Natural killer cell (primary cell): ENCODE measurements at regions not wholly inside any gene's neighbourhood (a gene's known extent, or its start where the extent isn't known, plus 50 kb on each side); places are given as distances from the start of the nearest gene placed in this dataset.

Experiments used
- ATAC-seq, 3 donors: fragments of 150-1000 bp in 2 of 3; fragments of 200-7000 bp in 1 of 3; cut with Tn5 transposase; 1 replicate in 1 of 3; 2 replicates in 2 of 3; pipeline ENCODE4 v1.10.0; 2021; ENCODE audit warnings: mild to moderate bottlenecking in 2 of 3, moderate library complexity in 2 of 3
- DNase-seq, 2 donors: peaks; one replicate each; pipeline versions ENCODE4 v3.0.0 to v3.0.0-alpha.2; 2013 to 2021; ENCODE audit warnings: mixed read lengths in 1 of 2
- H3K27ac ChIP-seq: one replicate; pipeline ENCODE4 v1.5.1; 2013; ENCODE audit warnings: mild to moderate bottlenecking, low read length
- H3K27me3 ChIP-seq: one replicate; pipeline ENCODE4 v1.6.1; 2013; ENCODE audit warnings: low read length; ENCODE audit not compliant: control insufficient read depth, insufficient read depth
- H3K36me3 ChIP-seq: one replicate; pipeline ENCODE4 v1.6.1; 2013; ENCODE audit warnings: low read length; ENCODE audit not compliant: control insufficient read depth, insufficient read depth
- H3K4me1 ChIP-seq: one replicate; pipeline ENCODE4 v1.6.1; 2013; ENCODE audit warnings: low read length; ENCODE audit not compliant: control insufficient read depth, insufficient read depth
- H3K4me3 ChIP-seq: one replicate; pipeline ENCODE4 v1.5.1; 2013; ENCODE audit warnings: low read length
- H3K9me3 ChIP-seq: one replicate; pipeline ENCODE4 v1.6.1; 2013; ENCODE audit warnings: low read length; ENCODE audit not compliant: control insufficient read depth, insufficient read depth
- H3K27ac Mint-ChIP-seq, 2 donors: one replicate each; pipeline ENCODE4 v1.8.0; 2022; ENCODE audit warnings: mild to moderate bottlenecking in 2 of 2, mixed read lengths in 2 of 2, moderate library complexity in 1 of 2
- H3K27me3 Mint-ChIP-seq, 2 donors: one replicate each; pipeline ENCODE4 v1.8.0; 2022; ENCODE audit warnings: low read depth in 2 of 2, mixed read lengths in 2 of 2
- H3K36me3 Mint-ChIP-seq: one replicate; pipeline ENCODE4 v1.8.0; 2022; ENCODE audit warnings: mixed read lengths
- H3K4me1 Mint-ChIP-seq, 2 donors: one replicate each; pipeline ENCODE4 v1.8.0; 2022; ENCODE audit warnings: mixed read lengths in 2 of 2
- H3K4me3 Mint-ChIP-seq: one replicate; pipeline ENCODE4 v1.8.0; 2022; ENCODE audit warnings: mild to moderate bottlenecking, moderate library complexity, mixed read lengths
- H3K9me3 Mint-ChIP-seq, 2 donors: one replicate each; pipeline ENCODE4 v1.8.0; 2022; ENCODE audit warnings: mixed read lengths in 2 of 2
- CTCF ChIP-seq: fragments of 200-600 bp; IDR thresholded peaks from one replicate; pipeline ENCODE4 v1.8.0; 2022; ENCODE audit warnings: antibody characterized with exemption
- WGBS: methylation state at CpG from one replicate; pipeline ENCODE4 v1.1.7; 2013; ENCODE audit warnings: missing lambda C conversion rate; ENCODE audit not compliant: insufficient coverage; 5-methylcytosine and 5-hydroxymethylcytosine counted together
- intact Hi-C: fragments of 100-400 bp; cut with micrococcal nuclease; formaldehyde crosslinking; loops from one replicate; pipeline ENCODE4 v1.14.2; 2022

- Histone ChIP-seq H3K4me3 (no peak overlapping the region), H3K27me3 (no peaks in the 10 kb centered on the region), H3K36me3 (no peaks in the 10 kb centered on the region), H3K4me1 (no peaks in the 10 kb centered on the region), H3K27ac (no peak overlapping the region), H3K9me3 (no peaks in the 10 kb centered on the region)
- intact Hi-C loops, result no loop called here
- no peaks in the 10 kb centered on the region for H3K36me3 Mint-ChIP-seq
- H3K4me3 Mint-ChIP-seq, result no peak overlapping the region
- ATAC-seq, result no peak
- H3K27ac Mint-ChIP-seq, result no peak overlapping the region
- 84% methylated on average over 8 of the region's 10 CpGs for WGBS
- H3K9me3 Mint-ChIP-seq, result no peaks in the 10 kb centered on the region
- H3K27me3 Mint-ChIP-seq, result peaks cover 7 to 65% of the 10 kb centered on the region in 2 donors
- no peak for DNase-seq
- TF ChIP-seq CTCF, result no peak
- H3K4me1 Mint-ChIP-seq, result no peaks in the 10 kb centered on the region
Observed at GRCh38 chr7:27346531-27347275, 104.1 kb downstream of the EVX1 start.

GRCh38 chr7:27347276-27347640 lies 104.7 kb downstream of the EVX1 start:
- no peaks in the 10 kb centered on the region for H3K27me3 ChIP-seq
- no peak overlapping the region for H3K27ac ChIP-seq
- H3K36me3 Mint-ChIP-seq, result no peaks in the 10 kb centered on the region
- no peak overlapping the region for H3K4me3 ChIP-seq
- TF ChIP-seq CTCF, result no peak
- no peaks in the 10 kb centered on the region for H3K36me3 ChIP-seq
- 92% methylated on average over 4 of the region's 4 CpGs for WGBS
- no peaks in the 10 kb centered on the region for H3K4me1 ChIP-seq
- H3K9me3 ChIP-seq, result no peaks in the 10 kb centered on the region
- intact Hi-C loops, result no loop called here
- no peaks in the 10 kb centered on the region for H3K9me3 Mint-ChIP-seq
- peaks cover 5 to 67% of the 10 kb centered on the region in 2 donors for H3K27me3 Mint-ChIP-seq
- no peak overlapping the region for H3K27ac Mint-ChIP-seq
- DNase-seq (no peak), ATAC-seq (no peak)
- no peak overlapping the region for H3K4me3 Mint-ChIP-seq
- H3K4me1 Mint-ChIP-seq, result no peaks in the 10 kb centered on the region

GRCh38 chr7:27349621-27350020 lies 107.0 kb downstream of the EVX1 start:
- no peaks in the 10 kb centered on the region for H3K36me3 ChIP-seq
- no peaks in the 10 kb centered on the region for H3K27me3 ChIP-seq
- Mint-ChIP-seq H3K9me3 (no peaks in the 10 kb centered on the region), H3K27me3 (peaks cover 5 to 64% of the 10 kb centered on the region in 2 donors), H3K4me1 (peaks cover 6% of the 10 kb centered on the region in 2 donors), H3K4me3 (no peak overlapping the region), H3K27ac (no peak overlapping the region), H3K36me3 (no peaks in the 10 kb centered on the region)
- no peak overlapping the region for H3K27ac ChIP-seq
- no peak for TF ChIP-seq CTCF
- no peak for ATAC-seq
- no peaks in the 10 kb centered on the region for H3K9me3 ChIP-seq
- 92% methylated on average over 2 of the region's 2 CpGs for WGBS
- no peak overlapping the region for H3K4me3 ChIP-seq
- no peak for DNase-seq
- H3K4me1 ChIP-seq, result no peaks in the 10 kb centered on the region
- intact Hi-C loops, result no loop called here

GRCh38 chr7:27351137-27351536 lies 108.5 kb downstream of the EVX1 start:
- Histone ChIP-seq H3K27me3 (no peaks in the 10 kb centered on the region), H3K9me3 (no peaks in the 10 kb centered on the region), H3K4me1 (no peaks in the 10 kb centered on the region), H3K4me3 (no peak overlapping the region), H3K36me3 (no peaks in the 10 kb centered on the region), H3K27ac (no peak overlapping the region)
- H3K4me3 Mint-ChIP-seq, result no peak overlapping the region
- H3K27ac Mint-ChIP-seq, result no peak overlapping the region
- WGBS, result 83% methylated on average over 5 of the region's 5 CpGs
- H3K4me1 Mint-ChIP-seq, result peaks cover 6% of the 10 kb centered on the region in 2 donors
- intact Hi-C loops, result no loop called here
- ATAC-seq (no peak), DNase-seq (no peak)
- peaks cover 10 to 49% of the 10 kb centered on the region in 2 donors for H3K27me3 Mint-ChIP-seq
- H3K36me3 Mint-ChIP-seq, result no peaks in the 10 kb centered on the region
- TF ChIP-seq CTCF, result no peak
- no peaks in the 10 kb centered on the region for H3K9me3 Mint-ChIP-seq
